ENCODE measurements at regions not wholly inside any gene's neighbourhood (a gene's known extent, or its start where the extent isn't known, plus 50 kb on each side); places are given as distances from the start of the nearest gene placed in this dataset.
"Not testable (repeated sequence)": the region's sequence is repeated elsewhere in the genome, so short reads cannot be mapped to it uniquely, and the experiment has no call there.

DNA sequence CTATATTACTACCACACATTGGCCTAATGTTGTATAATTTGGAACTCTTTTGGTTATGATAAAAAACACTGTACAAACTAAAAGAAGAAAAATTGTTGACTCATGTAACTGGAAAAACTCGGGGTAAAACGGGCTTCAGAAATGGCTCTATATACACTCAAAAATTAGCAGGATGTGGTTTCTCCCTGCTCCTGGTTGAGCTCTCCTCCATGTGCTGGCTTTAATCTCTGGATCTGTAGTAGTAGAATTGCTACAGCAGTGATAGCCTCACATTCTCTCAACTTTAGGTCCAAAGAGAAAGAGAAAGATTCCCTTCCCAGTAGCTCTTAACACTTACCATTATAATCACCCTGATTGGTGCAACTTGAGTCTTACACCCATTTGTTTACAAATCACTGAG lies 274.9 kb upstream of the GALNT5 start:
- Mint-ChIP-seq H3K36me3 (no peaks in the 10 kb centered on the region), H3K27me3 (no peaks in the 10 kb centered on the region), H3K4me1 (no peaks in the 10 kb centered on the region), H3K27ac (no peak overlapping the region), H3K9me3 (no peaks in the 10 kb centered on the region), H3K4me3 (no peak overlapping the region)
- POLR2A ChIA-PET, result no interaction called here
- ATAC-seq (ENCODE audit: low read depth), result no peak
- no peak for DNase-seq

- ATAC-seq (ENCODE audit: low read depth) (no peak), DNase-seq (no peak)
- Mint-ChIP-seq H3K27me3 (no peaks in the 10 kb centered on the region), H3K9me3 (no peaks in the 10 kb centered on the region), H3K36me3 (no peaks in the 10 kb centered on the region), H3K27ac (no peak overlapping the region), H3K4me3 (no peak overlapping the region), H3K4me1 (no peaks in the 10 kb centered on the region)
- POLR2A ChIA-PET, result no interaction called here
Measured at GRCh38 chr2:156986339-156986988, 271.0 kb upstream of the GALNT5 start.

DNA sequence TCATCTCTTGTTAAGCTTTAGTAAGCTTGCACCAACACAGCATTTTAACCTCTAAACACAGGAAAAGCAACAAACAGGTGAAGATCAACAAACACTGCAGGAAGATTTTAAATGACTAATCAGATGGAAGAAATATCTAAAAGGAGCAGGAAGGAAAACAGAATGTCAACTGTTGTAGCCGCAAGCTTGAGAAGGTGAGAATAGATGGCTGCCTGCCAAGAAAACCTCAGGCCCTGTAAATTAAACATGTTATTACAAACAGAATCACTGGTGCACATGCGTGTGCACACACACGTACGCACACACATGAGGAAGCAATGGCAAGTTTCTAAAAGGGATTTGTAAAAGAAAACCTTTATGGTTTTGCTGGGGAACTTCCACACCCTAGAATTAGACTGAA lies 257.8 kb upstream of the GALNT5 start:
- ATAC-seq (ENCODE audit: low read depth) (no peak), DNase-seq (no peak)
- Mint-ChIP-seq H3K4me3 (no peak overlapping the region), H3K36me3 (no peaks in the 10 kb centered on the region), H3K27ac (no peak overlapping the region), H3K27me3 (no peaks in the 10 kb centered on the region), H3K9me3 (no peaks in the 10 kb centered on the region), H3K4me1 (no peaks in the 10 kb centered on the region)
- POLR2A ChIA-PET, result no interaction called here

DNA sequence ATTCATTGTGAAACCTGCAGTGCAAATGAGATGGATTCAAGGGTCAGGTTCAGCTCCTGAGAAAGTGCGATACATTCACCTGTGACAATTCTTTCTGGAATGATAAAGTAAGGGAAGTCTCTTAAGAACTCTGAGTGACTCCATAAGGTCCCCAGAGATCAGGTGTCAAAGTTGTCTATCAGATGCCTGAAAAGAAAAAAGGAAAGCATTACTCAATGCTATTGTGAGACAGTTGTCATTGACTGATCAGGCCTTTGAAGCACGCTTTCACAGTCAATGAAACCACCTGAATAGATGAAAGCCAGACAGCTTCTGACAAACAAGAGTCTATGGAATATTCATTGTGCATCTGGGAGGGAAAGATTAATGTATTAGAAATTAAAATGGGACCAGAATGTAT lies 252.7 kb upstream of the GALNT5 start:
- ATAC-seq (ENCODE audit: low read depth), result no peak
- Mint-ChIP-seq H3K4me3 (no peak overlapping the region), H3K36me3 (no peaks in the 10 kb centered on the region), H3K27me3 (no peaks in the 10 kb centered on the region), H3K4me1 (no peaks in the 10 kb centered on the region), H3K27ac (no peak overlapping the region), H3K9me3 (no peaks in the 10 kb centered on the region)
- POLR2A ChIA-PET, result no interaction called here
- no peak for DNase-seq

- DNase-seq, result no peak
- no peaks in the 10 kb centered on the region for H3K9me3 Mint-ChIP-seq
- no peak overlapping the region for H3K4me3 Mint-ChIP-seq
- H3K27ac Mint-ChIP-seq, result no peak overlapping the region
- H3K27me3 Mint-ChIP-seq, result no peaks in the 10 kb centered on the region
- ATAC-seq (ENCODE audit: low read depth), result no peak
- H3K36me3 Mint-ChIP-seq, result no peaks in the 10 kb centered on the region
- POLR2A ChIA-PET, result no interaction called here
- no peaks in the 10 kb centered on the region for H3K4me1 Mint-ChIP-seq
Measured at GRCh38 chr2:157015015-157015575, 242.4 kb upstream of the GALNT5 start.

DNA sequence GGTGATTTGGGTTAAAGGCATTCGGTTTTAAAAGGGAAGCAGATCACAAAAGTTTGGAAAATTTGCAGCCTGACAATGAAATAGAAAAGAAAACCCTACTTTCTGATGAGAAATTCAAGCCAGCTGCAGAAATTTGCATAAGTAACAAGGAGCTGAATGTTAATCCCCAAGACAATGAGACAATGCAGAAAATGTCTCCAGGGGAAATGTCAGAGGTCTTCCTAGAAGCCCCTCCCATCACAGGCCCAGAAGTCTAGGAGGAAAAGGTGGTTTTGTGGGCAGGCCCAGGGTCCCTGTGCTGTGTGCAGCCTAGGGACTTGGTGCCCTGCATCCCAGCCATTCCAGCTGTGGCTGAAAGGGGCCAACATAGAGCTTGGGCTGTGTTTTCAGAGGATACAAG lies 234.2 kb upstream of the GALNT5 start:
- POLR2A ChIA-PET, H3K36me3 Mint-ChIP-seq: not testable (repeated sequence)

GRCh38 chr2:157024129-157024528 lies 233.4 kb upstream of the GALNT5 start:
- Mint-ChIP-seq H3K9me3 (peaks cover 1% of the 10 kb centered on the region), H3K27me3 (no peaks in the 10 kb centered on the region), H3K4me1 (no peaks in the 10 kb centered on the region), H3K36me3 (no peaks in the 10 kb centered on the region), H3K27ac (no peak overlapping the region), H3K4me3 (no peak overlapping the region)
- POLR2A ChIA-PET, result no interaction called here
- no peak for DNase-seq
- ATAC-seq (ENCODE audit: low read depth), result no peak

More for the DNA sequence above, 234.2 kb upstream of the GALNT5 start:
- H3K4me3 Mint-ChIP-seq; ATAC-seq (ENCODE audit: low read depth); DNase-seq; H3K4me1 Mint-ChIP-seq; H3K9me3 Mint-ChIP-seq; H3K27me3 Mint-ChIP-seq; H3K27ac Mint-ChIP-seq: not testable (repeated sequence)

DNA sequence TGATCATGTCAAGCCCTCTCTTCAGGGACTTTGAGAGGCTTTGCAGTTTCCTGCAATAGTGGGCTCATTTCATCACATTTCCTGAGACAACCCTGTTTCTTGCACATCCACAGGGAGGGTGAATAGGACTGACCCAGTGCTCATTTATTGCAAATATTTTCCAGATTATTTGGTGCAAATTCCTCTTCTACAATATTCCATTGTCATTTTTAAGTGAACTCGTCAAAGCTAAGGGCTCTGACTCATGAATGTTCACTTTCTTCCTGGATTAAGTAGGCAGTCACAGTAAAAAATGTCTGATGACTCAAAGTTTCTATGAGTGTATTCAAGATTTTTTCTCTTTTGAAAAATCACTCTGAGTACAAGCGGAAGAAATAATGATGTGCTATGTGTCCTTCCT lies 225.5 kb upstream of the GALNT5 start:
- DNase-seq, result no peak
- POLR2A ChIA-PET, result no interaction called here
- Mint-ChIP-seq H3K4me1 (no peaks in the 10 kb centered on the region), H3K27ac (no peak overlapping the region), H3K36me3 (no peaks in the 10 kb centered on the region), H3K4me3 (no peak overlapping the region), H3K9me3 (no peaks in the 10 kb centered on the region), H3K27me3 (no peaks in the 10 kb centered on the region)
- no peak for ATAC-seq (ENCODE audit: low read depth)

- Mint-ChIP-seq H3K27ac (no peak overlapping the region), H3K27me3 (no peaks in the 10 kb centered on the region), H3K4me3 (no peak overlapping the region), H3K9me3 (no peaks in the 10 kb centered on the region), H3K4me1 (no peaks in the 10 kb centered on the region), H3K36me3 (no peaks in the 10 kb centered on the region)
- POLR2A ChIA-PET, result no interaction called here
- no peak for DNase-seq
- ATAC-seq (ENCODE audit: low read depth), result no peak
Measured at GRCh38 chr2:157036726-157037125, 220.8 kb upstream of the GALNT5 start.

GRCh38 chr2:157043786-157044185 lies 213.7 kb upstream of the GALNT5 start:
- H3K27me3 Mint-ChIP-seq, result no peaks in the 10 kb centered on the region
- no peak for ATAC-seq (ENCODE audit: low read depth)
- no peak overlapping the region for H3K4me3 Mint-ChIP-seq
- no peaks in the 10 kb centered on the region for H3K9me3 Mint-ChIP-seq
- DNase-seq, result no peak
- no peaks in the 10 kb centered on the region for H3K36me3 Mint-ChIP-seq
- H3K4me1 Mint-ChIP-seq, result no peaks in the 10 kb centered on the region
- POLR2A ChIA-PET, result no interaction called here
- no peak overlapping the region for H3K27ac Mint-ChIP-seq

DNA sequence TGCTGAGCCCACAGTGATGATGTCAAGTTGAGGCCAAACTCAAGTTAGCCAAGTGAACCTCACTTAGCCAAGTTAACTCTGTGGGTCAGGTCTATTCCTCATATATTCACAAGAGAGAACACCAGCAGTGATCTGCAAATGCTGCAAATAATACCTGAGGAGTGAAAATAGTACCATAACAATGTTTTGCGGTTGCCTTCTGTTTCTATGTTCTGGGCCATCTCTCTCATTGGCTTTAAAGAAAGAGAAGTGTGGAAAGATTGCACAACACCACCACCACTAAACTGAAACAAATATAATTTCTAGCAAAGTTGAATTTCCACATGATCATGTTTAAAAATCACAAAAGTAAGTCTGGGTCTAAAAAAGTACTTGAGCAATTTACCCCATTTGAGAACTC lies 211.1 kb upstream of the GALNT5 start:
- POLR2A ChIA-PET, result no interaction called here
- Mint-ChIP-seq H3K4me3 (no peak overlapping the region), H3K9me3 (no peaks in the 10 kb centered on the region), H3K27me3 (no peaks in the 10 kb centered on the region), H3K27ac (no peak overlapping the region), H3K4me1 (no peaks in the 10 kb centered on the region), H3K36me3 (no peaks in the 10 kb centered on the region)
- ATAC-seq (ENCODE audit: low read depth), result no peak
- no peak for DNase-seq

GRCh38 chr2:157052685-157053224 lies 204.8 kb upstream of the GALNT5 start:
- POLR2A ChIA-PET, result no interaction called here
- no peaks in the 10 kb centered on the region for H3K36me3 Mint-ChIP-seq
- ATAC-seq (ENCODE audit: low read depth), result no peak
- no peak overlapping the region for H3K4me3 Mint-ChIP-seq
- no peaks in the 10 kb centered on the region for H3K9me3 Mint-ChIP-seq
- H3K27ac Mint-ChIP-seq, result no peak overlapping the region
- no peaks in the 10 kb centered on the region for H3K4me1 Mint-ChIP-seq
- DNase-seq, result no peak
- peaks cover 3% of the 10 kb centered on the region for H3K27me3 Mint-ChIP-seq

- Mint-ChIP-seq H3K4me3 (no peak overlapping the region), H3K9me3 (no peaks in the 10 kb centered on the region), H3K36me3 (no peaks in the 10 kb centered on the region), H3K27me3 (peaks cover 3% of the 10 kb centered on the region), H3K4me1 (no peaks in the 10 kb centered on the region), H3K27ac (no peak overlapping the region)
- no peak for DNase-seq
- POLR2A ChIA-PET, result no interaction called here
- ATAC-seq (ENCODE audit: low read depth), result no peak
Measured at GRCh38 chr2:157053876-157054275, 203.6 kb upstream of the GALNT5 start.

- Mint-ChIP-seq H3K27me3 (peaks cover 3% of the 10 kb centered on the region), H3K27ac (no peak overlapping the region), H3K4me1 (no peaks in the 10 kb centered on the region), H3K36me3 (no peaks in the 10 kb centered on the region), H3K9me3 (no peaks in the 10 kb centered on the region), H3K4me3 (no peak overlapping the region)
- DNase-seq (no peak), ATAC-seq (ENCODE audit: low read depth) (no peak)
- POLR2A ChIA-PET, result no interaction called here
Measured at GRCh38 chr2:157055660-157056199, 201.8 kb upstream of the GALNT5 start.

Data from activated naive CD8-positive, alpha-beta T cell treated with anti-CD3 and anti-CD28 coated beads, Interleukin-2, amount 10 ng/mL, durations not matched to agents 7 days and 5 days (primary cell).